ENCODE measurements at regions not wholly inside any gene's neighbourhood (a gene's known extent, or its start where the extent isn't known, plus 50 kb on each side); places are given as distances from the start of the nearest gene placed in this dataset.

DNA sequence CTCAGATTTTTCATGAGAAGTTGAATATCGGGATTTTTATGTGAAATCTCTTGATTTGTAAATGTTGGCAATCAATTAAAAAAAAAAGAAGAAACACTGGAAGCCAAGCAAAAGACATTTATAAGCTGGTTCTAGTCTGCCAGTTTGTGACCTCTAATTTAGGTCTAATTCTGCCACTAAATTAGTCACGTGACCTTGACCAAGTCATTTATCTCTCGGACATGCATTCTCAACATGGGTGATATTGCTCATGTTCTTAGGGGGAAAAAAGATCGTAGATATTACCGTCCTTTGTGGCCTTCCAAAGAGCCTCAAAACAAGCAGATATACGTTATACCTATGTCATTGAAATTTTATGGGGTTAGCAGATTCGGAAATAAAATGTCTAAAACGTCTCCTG lies 52.9 kb upstream of the PTPDC1 start:
- TF ChIP-seq POLR2A (IDR thresholded peaks at IDR 0.05) (no peak), CTCF (IDR thresholded peaks at IDR 0.05) (no peak)

All from right lobe of liver (tissue), 4 donors.